ENCODE measurements at regions not wholly inside any gene's neighbourhood (a gene's known extent, or its start where the extent isn't known, plus 50 kb on each side); places are given as distances from the start of the nearest gene placed in this dataset.

DNA sequence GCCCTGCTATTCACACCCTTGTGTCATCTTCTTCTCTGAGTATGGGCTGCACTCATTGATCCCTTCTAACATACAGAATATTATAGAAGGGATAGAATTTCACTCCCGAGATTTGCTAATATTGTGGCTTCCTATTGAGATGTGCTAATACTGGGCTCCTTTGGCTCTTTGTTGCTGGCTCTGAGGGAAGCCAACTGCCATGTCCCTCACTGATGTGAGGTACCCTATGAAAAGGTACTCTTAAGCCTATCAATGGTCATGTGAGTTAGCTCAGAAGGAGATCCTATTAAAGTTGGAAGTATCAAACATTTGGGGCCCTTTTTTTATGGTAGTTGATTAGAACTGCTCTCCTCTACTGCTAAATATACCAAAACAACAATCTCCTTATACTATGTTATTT is 665.2 kb upstream of the ZWINT start:
- no peak for TF ChIP-seq EZH2phosphoT487 (IDR thresholded peaks at IDR 0.05; ENCODE audit: low read depth)
- TF ChIP-seq CTCF (IDR thresholded peaks at IDR 0.05; ENCODE audit: low read depth, low read length): no peak
- Histone ChIP-seq H4K20me1 (ENCODE audit: insufficient read depth, low read length) (no peaks in the 10 kb centered on the region), H2AFZ (ENCODE audit: low read depth, low read length) (no peak overlapping the region), H3K79me2 (ENCODE audit: low read length) (no peaks in the 10 kb centered on the region), H3K36me3 (replicated peaks; ENCODE audit: low read depth, low read length) (no peaks in the 10 kb centered on the region), H3K27me3 (ENCODE audit: low read depth, low read length) (no peaks in the 10 kb centered on the region), H3K4me1 (ENCODE audit: low read length) (no peaks in the 10 kb centered on the region), H3K4me3 (ENCODE audit: low read length) (no peak overlapping the region), H3K9ac (ENCODE audit: low read length) (no peak overlapping the region), H3K27ac (ENCODE audit: low read length) (no peak overlapping the region), H3K4me2 (ENCODE audit: low read length) (no peak overlapping the region), H3K9me3 (ENCODE audit: insufficient read depth, low read length) (no peaks in the 10 kb centered on the region)

DNA sequence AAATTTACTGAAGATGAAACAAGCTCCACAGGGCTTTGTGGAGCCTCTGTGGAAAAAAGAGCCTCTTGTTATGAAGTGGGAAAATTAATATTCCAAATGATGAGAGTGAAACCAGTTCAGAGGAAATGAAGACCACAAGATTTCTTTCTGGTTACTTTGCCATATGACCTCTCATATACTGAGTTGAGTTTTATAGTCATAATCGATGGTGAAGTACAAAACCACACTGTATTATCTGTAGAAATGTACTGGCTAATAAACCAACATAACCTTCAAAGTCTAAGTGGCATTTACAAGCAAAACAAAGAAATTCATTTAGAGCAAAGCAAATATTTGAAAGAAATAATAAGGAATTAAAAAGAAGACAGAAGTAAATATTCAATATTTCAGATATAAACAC is 662.6 kb upstream of the ZWINT start:
- H3K27me3 ChIP-seq (ENCODE audit: low read depth, low read length): no peaks in the 10 kb centered on the region
- H3K4me3 ChIP-seq (ENCODE audit: low read length): no peak overlapping the region
- TF ChIP-seq EZH2phosphoT487 (IDR thresholded peaks at IDR 0.05; ENCODE audit: low read depth) (no peak), CTCF (IDR thresholded peaks at IDR 0.05; ENCODE audit: low read depth, low read length) (no peak)
- no peaks in the 10 kb centered on the region for H3K4me1 ChIP-seq (ENCODE audit: low read length)
- no peaks in the 10 kb centered on the region for H3K9me3 ChIP-seq (ENCODE audit: insufficient read depth, low read length)
- no peaks in the 10 kb centered on the region for H3K36me3 ChIP-seq (replicated peaks; ENCODE audit: low read depth, low read length)
- H2AFZ ChIP-seq (ENCODE audit: low read depth, low read length): no peak overlapping the region
- no peaks in the 10 kb centered on the region for H4K20me1 ChIP-seq (ENCODE audit: insufficient read depth, low read length)
- no peaks in the 10 kb centered on the region for H3K79me2 ChIP-seq (ENCODE audit: low read length)
- H3K27ac ChIP-seq (ENCODE audit: low read length): no peak overlapping the region
- no peak overlapping the region for H3K4me2 ChIP-seq (ENCODE audit: low read length)
- H3K9ac ChIP-seq (ENCODE audit: low read length): no peak overlapping the region

DNA sequence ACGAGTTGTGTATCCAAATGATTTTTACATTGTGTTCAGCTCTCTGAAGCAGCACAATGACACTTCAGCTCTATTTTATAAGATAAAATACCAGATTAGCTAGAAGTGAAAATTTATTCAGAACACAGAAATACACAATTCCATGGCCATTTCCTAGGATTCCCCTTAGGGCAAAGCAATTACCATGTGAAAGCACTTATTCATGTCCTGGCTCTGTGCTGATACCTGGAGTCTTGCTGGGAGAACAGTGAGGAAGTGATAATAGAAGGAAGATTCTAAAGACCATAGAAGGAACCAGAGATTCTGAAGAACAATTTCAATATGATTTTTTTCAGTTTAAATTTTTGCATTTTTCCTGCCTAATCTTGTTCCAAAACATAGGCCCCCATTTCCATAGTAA is 657.4 kb upstream of the ZWINT start:
- H3K9ac ChIP-seq (ENCODE audit: low read length): no peak overlapping the region
- no peaks in the 10 kb centered on the region for H3K4me1 ChIP-seq (ENCODE audit: low read length)
- H3K9me3 ChIP-seq (ENCODE audit: insufficient read depth, low read length): no peaks in the 10 kb centered on the region
- H3K27me3 ChIP-seq (ENCODE audit: low read depth, low read length): no peaks in the 10 kb centered on the region
- no peak overlapping the region for H3K4me3 ChIP-seq (ENCODE audit: low read length)
- TF ChIP-seq EZH2phosphoT487 (IDR thresholded peaks at IDR 0.05; ENCODE audit: low read depth) (no peak), CTCF (IDR thresholded peaks at IDR 0.05; ENCODE audit: low read depth, low read length) (no peak)
- H3K27ac ChIP-seq (ENCODE audit: low read length): no peak overlapping the region
- no peak overlapping the region for H2AFZ ChIP-seq (ENCODE audit: low read depth, low read length)
- no peaks in the 10 kb centered on the region for H3K36me3 ChIP-seq (replicated peaks; ENCODE audit: low read depth, low read length)
- H3K79me2 ChIP-seq (ENCODE audit: low read length): no peaks in the 10 kb centered on the region
- H3K4me2 ChIP-seq (ENCODE audit: low read length): no peak overlapping the region
- H4K20me1 ChIP-seq (ENCODE audit: insufficient read depth, low read length): no peaks in the 10 kb centered on the region

GRCh38 chr10:57017356-57018037 is 656.4 kb upstream of the ZWINT start:
- no peaks in the 10 kb centered on the region for H4K20me1 ChIP-seq (ENCODE audit: insufficient read depth, low read length)
- no peak overlapping the region for H3K9ac ChIP-seq (ENCODE audit: low read length)
- no peak for TF ChIP-seq CTCF (IDR thresholded peaks at IDR 0.05; ENCODE audit: low read depth, low read length)
- TF ChIP-seq EZH2phosphoT487 (IDR thresholded peaks at IDR 0.05; ENCODE audit: low read depth): no peak
- no peaks in the 10 kb centered on the region for H3K36me3 ChIP-seq (replicated peaks; ENCODE audit: low read depth, low read length)
- H3K9me3 ChIP-seq (ENCODE audit: insufficient read depth, low read length): no peaks in the 10 kb centered on the region
- H3K27ac ChIP-seq (ENCODE audit: low read length): no peak overlapping the region
- H3K27me3 ChIP-seq (ENCODE audit: low read depth, low read length): no peaks in the 10 kb centered on the region
- no peaks in the 10 kb centered on the region for H3K4me1 ChIP-seq (ENCODE audit: low read length)
- no peaks in the 10 kb centered on the region for H3K79me2 ChIP-seq (ENCODE audit: low read length)
- H3K4me2 ChIP-seq (ENCODE audit: low read length): no peak overlapping the region
- no peak overlapping the region for H3K4me3 ChIP-seq (ENCODE audit: low read length)
- H2AFZ ChIP-seq (ENCODE audit: low read depth, low read length): no peak overlapping the region

Data from OCI-LY3 (cell line).